ENCODE measurements at regions not wholly inside any gene's neighbourhood (a gene's known extent, or its start where the extent isn't known, plus 50 kb on each side); places are given as distances from the start of the nearest gene placed in this dataset.

DNA sequence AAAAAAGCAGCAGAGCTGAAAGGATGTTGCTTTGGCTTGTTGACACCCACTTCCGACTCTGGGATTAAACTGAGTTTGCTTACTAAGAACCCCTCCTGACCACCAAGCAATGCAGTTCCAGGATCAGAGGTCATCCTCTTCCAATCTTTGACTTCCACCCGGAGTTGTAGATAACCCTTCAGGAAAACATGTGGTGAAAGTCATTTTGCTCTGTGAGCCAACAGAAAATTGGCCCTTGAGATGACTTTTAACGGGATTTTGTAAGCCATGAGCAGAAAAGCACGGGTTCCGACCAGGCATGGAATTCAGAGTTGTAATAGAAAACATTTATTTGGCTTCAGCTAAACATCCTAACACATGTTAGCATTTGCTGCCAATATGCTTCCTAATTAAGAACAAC, 171.6 kb upstream of the NR2F2 start:
- CTCF ChIA-PET (ENCODE audit: partially characterized antibody): no interaction called here
- Histone ChIP-seq H4K5ac (ENCODE audit: insufficient read length, low read depth, low read length) (no peak overlapping the region), H4K20me1 (replicated peaks in 1 of 2; ENCODE audit: control insufficient read depth in 1 of 2, insufficient read depth in 2 of 2, low read length in 2 of 2) (no peaks in the 10 kb centered on the region), H3K27ac (ENCODE audit: low read depth, low read length) (no peak overlapping the region), H3K79me1 (ENCODE audit: low read depth, low read length) (no peaks in the 10 kb centered on the region), H3K9ac (replicated peaks in 1 of 4; ENCODE audit: extremely low read depth in 1 of 4, low read depth in 3 of 4, low read length in 3 of 4) (no peak overlapping the region), H3K36me3 (ENCODE audit: control insufficient read depth in 2 of 4, insufficient read depth in 4 of 4, low read length in 3 of 4) (no peaks in the 10 kb centered on the region), H2AFZ (ENCODE audit: low read length) (no peak overlapping the region), H4K91ac (replicated peaks; ENCODE audit: insufficient read length, low read length) (no peak overlapping the region), H3K14ac (ENCODE audit: insufficient read length) (no peak overlapping the region), H2BK120ac (replicated peaks; ENCODE audit: low read depth, low read length) (no peak overlapping the region), H2AK5ac (ENCODE audit: low read depth, low read length) (no peak overlapping the region), H2BK5ac (ENCODE audit: low read depth, low read length) (no peak overlapping the region), H3K9me3 (ENCODE audit: insufficient read depth in 2 of 2, low read depth in 1 of 2, low read length in 1 of 2) (no peaks in the 10 kb centered on the region), H2BK15ac (ENCODE audit: low read length) (no peak overlapping the region), H3K56ac (replicated peaks; ENCODE audit: insufficient read length, low read depth, low read length) (no peak overlapping the region), H3K4ac (replicated peaks; ENCODE audit: insufficient read length, low read depth, low read length) (no peak overlapping the region), H3K79me2 (ENCODE audit: control insufficient read depth in 1 of 2, insufficient read depth in 2 of 2, low read length in 2 of 2) (no peaks in the 10 kb centered on the region), H3K4me2 (ENCODE audit: insufficient read depth in 1 of 2, low read depth in 2 of 2, low read length in 2 of 2) (no peak overlapping the region), H3K4me1 (replicated peaks in 1 of 4; ENCODE audit: control insufficient read depth in 3 of 4, insufficient read depth in 4 of 4, low read length in 3 of 4) (no peaks in the 10 kb centered on the region), H3K23ac (ENCODE audit: insufficient read length) (no peak overlapping the region), H2BK12ac (ENCODE audit: low read depth, low read length) (no peak overlapping the region), H2BK20ac (ENCODE audit: low read length) (no peak overlapping the region), H3K4me3 (ENCODE audit: extremely low read depth in 1 of 4, insufficient read depth in 2 of 4, low read depth in 3 of 4, low read length in 4 of 4) (no peak overlapping the region), H4K8ac (ENCODE audit: extremely low read depth, insufficient read depth, low read length) (no peak overlapping the region), H3K23me2 (ENCODE audit: low read depth, low read length) (no peaks in the 10 kb centered on the region), H3K27me3 (replicated peaks in 1 of 4; ENCODE audit: control insufficient read depth in 3 of 4, extremely low read depth in 1 of 4, insufficient read depth in 3 of 4, low read length in 3 of 4) (no peaks in the 10 kb centered on the region), H3K18ac (ENCODE audit: extremely low read depth, low read length) (no peak overlapping the region)
- POLR2A ChIA-PET (ENCODE audit: partially characterized antibody): no interaction called here
- 92% methylated on average over 5 of the region's 5 CpGs; no CpG with 5 or more reads in 1 of the 2 experiments for WGBS, 2 experiments (ENCODE audit: extremely low coverage in 1 of 2, insufficient coverage in 1 of 2, insufficient read length in 1 of 2, insufficient replicate concordance in 2 of 2, low coverage in 1 of 2, low lambda C conversion rate in 2 of 2, missing lambda C conversion rate in 1 of 2)
- DNase-seq (ENCODE audit: low read depth in 1 of 2, low spot score in 2 of 2) (no peak), FAIRE-seq (no peak)
- TF ChIP-seq SIX5 (IDR thresholded peaks at IDR 0.05; ENCODE audit: low read depth, low read length) (no peak), SP4 (IDR thresholded peaks at IDR 0.05; ENCODE audit: low read length) (no peak), BCL11A (IDR thresholded peaks at IDR 0.05; ENCODE audit: low read depth in 2 of 2, low read length in 2 of 2) (no peak), CHD2 (IDR thresholded peaks at IDR 0.05; ENCODE audit: low read length) (no peak), ASH2L (IDR thresholded peaks at IDR 0.05; ENCODE audit: low read length) (no peak), RXRA (IDR thresholded peaks at IDR 0.05; ENCODE audit: insufficient read depth, low read depth, low read length) (no peak), SP1 (IDR thresholded peaks at IDR 0.05; ENCODE audit: low read depth, low read length) (no peak), RAD21 (IDR thresholded peaks at IDR 0.05 in 1 of 2, conservative IDR thresholded peaks at IDR 0.05 in 1 of 2; ENCODE audit: low read depth in 2 of 2, low read length in 2 of 2) (no peak), RNF2 (IDR thresholded peaks at IDR 0.05; ENCODE audit: borderline replicate concordance, low read depth, low read length, missing control alignments, poor library complexity, severe bottlenecking) (no peak), BACH1 (IDR thresholded peaks at IDR 0.05; ENCODE audit: low read length) (no peak), RFX5 (IDR thresholded peaks at IDR 0.05; ENCODE audit: borderline replicate concordance, low read depth, low read length) (no peak), SP2 (IDR thresholded peaks at IDR 0.05; ENCODE audit: low read length) (no peak), TEAD4 (IDR thresholded peaks at IDR 0.05; ENCODE audit: low read depth, low read length) (no peak), POU5F1 (IDR thresholded peaks at IDR 0.05; ENCODE audit: low read depth, low read length) (no peak), CHD1 (IDR thresholded peaks at IDR 0.05; ENCODE audit: low read depth, low read length) (no peak)
- TF ChIP-seq, protein P1, sequence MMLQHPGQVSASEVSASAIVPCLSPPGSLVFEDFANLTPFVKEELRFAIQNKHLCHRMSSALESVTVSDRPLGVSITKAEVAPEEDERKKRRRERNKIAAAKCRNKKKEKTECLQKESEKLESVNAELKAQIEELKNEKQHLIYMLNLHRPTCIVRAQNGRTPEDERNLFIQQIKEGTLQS (IDR thresholded peaks at IDR 0.05; ENCODE audit: insufficient read depth, low read depth, low read length): no peak

Data from H1 (cell line).